Activated naive CD4-positive, alpha-beta T cell treated with anti-CD3 and anti-CD28 coated beads for 36 hours (primary cell): ENCODE measurements at regions not wholly inside any gene's neighbourhood (a gene's known extent, or its start where the extent isn't known, plus 50 kb on each side); places are given as distances from the start of the nearest gene placed in this dataset.

Experiments used
- CTCF ChIA-PET: fragments of 350-600 bp; sonication (Branson Sonifier 250); formaldehyde crosslinking; loops from one replicate; lab custom pipeline; 2021; ENCODE audit warnings: antibody characterized with exemption; lab: Charles Lee
- DNase-seq: peaks from one replicate; pipeline ENCODE4 v3.0.0-alpha.2; 2020
- H3K27ac Mint-ChIP-seq: one replicate; pipeline ENCODE4 v1.8.0; 2021; ENCODE audit warnings: mild to moderate bottlenecking, mixed read lengths
- H3K27me3 Mint-ChIP-seq: one replicate; pipeline ENCODE4 v1.8.0; 2021; ENCODE audit warnings: low read depth, mixed read lengths
- H3K36me3 Mint-ChIP-seq: one replicate; pipeline ENCODE4 v1.8.0; 2021; ENCODE audit warnings: low read depth, mixed read lengths
- H3K4me1 Mint-ChIP-seq: one replicate; pipeline ENCODE4 v1.8.0; 2021; ENCODE audit warnings: low read depth, mixed read lengths
- H3K4me3 Mint-ChIP-seq: one replicate; pipeline ENCODE4 v1.8.0; 2021; ENCODE audit warnings: mild to moderate bottlenecking, moderate library complexity, mixed read lengths
- H3K9me3 Mint-ChIP-seq: one replicate; pipeline ENCODE4 v1.8.0; 2021; ENCODE audit warnings: mixed read lengths
- intact Hi-C: fragments of 100-400 bp; cut with micrococcal nuclease; formaldehyde crosslinking; loops from one replicate; pipeline ENCODE4 v1.15.1; 2023

GRCh38 chr18:41024792-41025191 is 930.2 kb upstream of the PIK3C3 start:
- H3K4me3 Mint-ChIP-seq, result no peak overlapping the region
- H3K27ac Mint-ChIP-seq, result no peak overlapping the region
- no peaks in the 10 kb centered on the region for H3K36me3 Mint-ChIP-seq
- H3K4me1 Mint-ChIP-seq, result no peaks in the 10 kb centered on the region
- peaks cover 5% of the 10 kb centered on the region for H3K9me3 Mint-ChIP-seq
- no peaks in the 10 kb centered on the region for H3K27me3 Mint-ChIP-seq
- CTCF ChIA-PET, result no interaction called here
- DNase-seq, result no peak
- intact Hi-C loops, result no loop called here

GRCh38 chr18:41022484-41022883 is 932.5 kb upstream of the PIK3C3 start:
- H3K4me3 Mint-ChIP-seq, result no peak overlapping the region
- DNase-seq, result no peak
- CTCF ChIA-PET, result no interaction called here
- H3K4me1 Mint-ChIP-seq, result no peaks in the 10 kb centered on the region
- peaks cover 7% of the 10 kb centered on the region for H3K9me3 Mint-ChIP-seq
- no peak overlapping the region for H3K27ac Mint-ChIP-seq
- intact Hi-C loops, result no loop called here
- no peaks in the 10 kb centered on the region for H3K27me3 Mint-ChIP-seq
- no peaks in the 10 kb centered on the region for H3K36me3 Mint-ChIP-seq

- no peak overlapping the region for H3K27ac Mint-ChIP-seq
- peaks cover 10% of the 10 kb centered on the region for H3K9me3 Mint-ChIP-seq
- intact Hi-C loops, result no loop called here
- no peak overlapping the region for H3K4me3 Mint-ChIP-seq
- CTCF ChIA-PET, result no interaction called here
- no peaks in the 10 kb centered on the region for H3K36me3 Mint-ChIP-seq
- H3K27me3 Mint-ChIP-seq, result no peaks in the 10 kb centered on the region
- no peaks in the 10 kb centered on the region for H3K4me1 Mint-ChIP-seq
- DNase-seq, result no peak
Observed at GRCh38 chr18:41021089-41021488, 933.9 kb upstream of the PIK3C3 start.

- no peak overlapping the region for H3K27ac Mint-ChIP-seq
- peaks cover 10% of the 10 kb centered on the region for H3K9me3 Mint-ChIP-seq
- H3K4me1 Mint-ChIP-seq, result no peaks in the 10 kb centered on the region
- intact Hi-C loops, result no loop called here
- no peak overlapping the region for H3K4me3 Mint-ChIP-seq
- no peak for DNase-seq
- CTCF ChIA-PET, result no interaction called here
- no peaks in the 10 kb centered on the region for H3K36me3 Mint-ChIP-seq
- no peaks in the 10 kb centered on the region for H3K27me3 Mint-ChIP-seq
Observed at GRCh38 chr18:41012194-41012593, 942.8 kb upstream of the PIK3C3 start.

- Mint-ChIP-seq H3K9me3 (peaks cover 6% of the 10 kb centered on the region), H3K36me3 (no peaks in the 10 kb centered on the region), H3K27me3 (no peaks in the 10 kb centered on the region), H3K27ac (no peak overlapping the region), H3K4me3 (no peak overlapping the region), H3K4me1 (no peaks in the 10 kb centered on the region)
- CTCF ChIA-PET, result no interaction called here
- intact Hi-C loops, result no loop called here
- DNase-seq, result no peak
Observed at GRCh38 chr18:41009926-41010325, 945.1 kb upstream of the PIK3C3 start.

- Mint-ChIP-seq H3K27me3 (no peaks in the 10 kb centered on the region), H3K4me1 (no peaks in the 10 kb centered on the region), H3K36me3 (no peaks in the 10 kb centered on the region), H3K9me3 (peaks cover 8% of the 10 kb centered on the region), H3K4me3 (no peak overlapping the region), H3K27ac (no peak overlapping the region)
- DNase-seq, result no peak
- CTCF ChIA-PET, result no interaction called here
- intact Hi-C loops, result no loop called here
Observed at GRCh38 chr18:41004324-41004723, 950.7 kb upstream of the PIK3C3 start.

GRCh38 chr18:40995529-40995928 is 959.5 kb upstream of the PIK3C3 start:
- Mint-ChIP-seq H3K27me3 (no peaks in the 10 kb centered on the region), H3K36me3 (no peaks in the 10 kb centered on the region), H3K4me1 (no peaks in the 10 kb centered on the region), H3K4me3 (no peak overlapping the region), H3K27ac (no peak overlapping the region), H3K9me3 (peaks cover 9% of the 10 kb centered on the region)
- DNase-seq, result no peak
- intact Hi-C loops, result no loop called here
- CTCF ChIA-PET, result no interaction called here

GRCh38 chr18:40993363-40993762 is 961.7 kb upstream of the PIK3C3 start:
- peaks cover 3% of the 10 kb centered on the region for H3K9me3 Mint-ChIP-seq
- no peaks in the 10 kb centered on the region for H3K27me3 Mint-ChIP-seq
- no peak for DNase-seq
- no peak overlapping the region for H3K27ac Mint-ChIP-seq
- no peaks in the 10 kb centered on the region for H3K4me1 Mint-ChIP-seq
- H3K4me3 Mint-ChIP-seq, result no peak overlapping the region
- CTCF ChIA-PET, result no interaction called here
- H3K36me3 Mint-ChIP-seq, result no peaks in the 10 kb centered on the region
- intact Hi-C loops, result no loop called here

GRCh38 chr18:40987581-40987980 is 967.5 kb upstream of the PIK3C3 start:
- Mint-ChIP-seq H3K36me3 (no peaks in the 10 kb centered on the region), H3K9me3 (peaks cover 8% of the 10 kb centered on the region), H3K27ac (no peak overlapping the region), H3K4me3 (no peak overlapping the region), H3K27me3 (no peaks in the 10 kb centered on the region), H3K4me1 (no peaks in the 10 kb centered on the region)
- intact Hi-C loops, result no loop called here
- DNase-seq, result no peak
- CTCF ChIA-PET, result interaction anchor here (0.7 kb wide), 1 partner anchor 660 kb away, joined by 3 read pairs; no protein-coding TSS in a partner anchor

GRCh38 chr18:40985436-40985835 is 969.6 kb upstream of the PIK3C3 start:
- CTCF ChIA-PET, result no interaction called here
- Mint-ChIP-seq H3K36me3 (no peaks in the 10 kb centered on the region), H3K27ac (no peak overlapping the region), H3K4me3 (no peak overlapping the region), H3K27me3 (no peaks in the 10 kb centered on the region), H3K9me3 (peaks cover 6% of the 10 kb centered on the region), H3K4me1 (no peaks in the 10 kb centered on the region)
- intact Hi-C loops, result no loop called here
- DNase-seq, result no peak

GRCh38 chr18:40984856-40985255 is 970.2 kb upstream of the PIK3C3 start:
- Mint-ChIP-seq H3K9me3 (peaks cover 6% of the 10 kb centered on the region), H3K27ac (no peak overlapping the region), H3K27me3 (no peaks in the 10 kb centered on the region), H3K4me3 (no peak overlapping the region), H3K4me1 (no peaks in the 10 kb centered on the region), H3K36me3 (no peaks in the 10 kb centered on the region)
- intact Hi-C loops, result no loop called here
- CTCF ChIA-PET, result interaction anchor here (0.6 kb wide), 1 partner anchor 879 kb away, joined by 3 read pairs; no protein-coding TSS in a partner anchor
- no peak for DNase-seq

- Mint-ChIP-seq H3K9me3 (peaks cover 6% of the 10 kb centered on the region), H3K36me3 (no peaks in the 10 kb centered on the region), H3K4me1 (no peaks in the 10 kb centered on the region), H3K4me3 (no peak overlapping the region), H3K27ac (no peak overlapping the region), H3K27me3 (no peaks in the 10 kb centered on the region)
- intact Hi-C loops, result no loop called here
- CTCF ChIA-PET, result interaction anchor here (0.7 kb wide), 1 partner anchor 53 kb away, joined by 3 read pairs; no protein-coding TSS in a partner anchor
- no peak for DNase-seq
Observed at GRCh38 chr18:40983835-40984234, 971.2 kb upstream of the PIK3C3 start.

- Mint-ChIP-seq H3K4me1 (no peaks in the 10 kb centered on the region), H3K27me3 (no peaks in the 10 kb centered on the region), H3K4me3 (no peak overlapping the region), H3K27ac (no peak overlapping the region), H3K36me3 (no peaks in the 10 kb centered on the region), H3K9me3 (peaks cover 7% of the 10 kb centered on the region)
- DNase-seq, result no peak
- intact Hi-C loops, result no loop called here
- CTCF ChIA-PET, result no interaction called here
Observed at GRCh38 chr18:40980171-40980570, 974.9 kb upstream of the PIK3C3 start.

GRCh38 chr18:40976050-40976449 is 979.0 kb upstream of the PIK3C3 start:
- intact Hi-C loops, result no loop called here
- H3K4me3 Mint-ChIP-seq, result no peak overlapping the region

More at GRCh38 chr18:40976050-40976449, 979.0 kb upstream of the PIK3C3 start:
- H3K27ac Mint-ChIP-seq, result no peak overlapping the region
- no peaks in the 10 kb centered on the region for H3K36me3 Mint-ChIP-seq
- no peaks in the 10 kb centered on the region for H3K4me1 Mint-ChIP-seq
- CTCF ChIA-PET, result no interaction called here
- no peaks in the 10 kb centered on the region for H3K27me3 Mint-ChIP-seq
- peaks cover 8% of the 10 kb centered on the region for H3K9me3 Mint-ChIP-seq
- no peak for DNase-seq
